ENCODE measurements at regions not wholly inside any gene's neighbourhood (a gene's known extent, or its start where the extent isn't known, plus 50 kb on each side); places are given as distances from the start of the nearest gene placed in this dataset.

DNA sequence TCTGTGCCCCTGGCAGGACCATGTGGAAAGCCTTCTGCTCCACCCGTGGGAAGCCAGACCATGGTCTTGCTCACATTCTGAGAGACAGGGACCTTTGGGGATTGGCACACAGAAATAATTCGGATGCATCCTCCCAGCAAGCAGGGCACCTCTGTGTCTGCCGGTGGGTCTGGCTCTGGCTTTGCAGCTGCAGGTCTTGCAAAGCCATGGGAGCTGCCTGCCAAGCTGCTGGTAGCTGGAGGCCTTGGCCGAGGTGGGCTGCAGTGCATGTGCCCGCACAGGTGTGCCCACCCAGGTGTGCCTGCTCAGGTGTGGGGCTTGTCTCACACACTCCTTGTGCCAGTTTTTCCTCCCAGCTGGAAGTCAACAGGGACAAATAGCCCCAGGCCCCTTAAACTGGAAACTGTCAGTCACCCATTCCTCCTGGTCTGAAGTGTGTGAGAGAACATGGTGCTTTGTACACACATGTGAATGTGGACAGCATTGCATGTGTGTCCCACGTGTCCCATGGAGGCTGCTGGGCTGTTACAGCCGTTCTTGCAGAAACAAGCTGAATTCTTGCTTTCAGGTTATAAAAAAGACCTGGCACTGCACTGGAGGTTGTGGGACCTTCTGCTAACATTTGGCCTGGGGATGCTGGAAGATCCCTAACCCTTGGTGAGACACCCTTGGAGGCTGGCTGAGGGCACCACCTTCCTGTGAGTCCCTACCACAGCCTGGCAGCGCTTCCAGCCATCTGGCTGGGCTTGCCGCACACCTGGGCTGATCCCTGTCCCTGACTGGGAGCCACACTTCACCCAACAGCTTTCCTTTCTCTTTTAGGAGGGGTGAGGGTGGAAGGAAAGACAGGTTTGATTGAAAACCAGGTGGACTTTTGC lies 54.9 kb upstream of the SMOC2 start:
- Histone ChIP-seq H3K4me3 (replicated peaks in 1 of 4; ENCODE audit: control extremely low read depth in 1 of 4, insufficient read depth in 1 of 4, low read depth in 3 of 4, low read length in 4 of 4) (no peak overlapping the region), H3K9ac (ENCODE audit: insufficient read depth, low read length) (no peak overlapping the region), H4K20me1 (ENCODE audit: control insufficient read depth, extremely low read depth, insufficient read depth, low read length) (no peaks in the 10 kb centered on the region), H3K79me2 (ENCODE audit: control insufficient read depth, insufficient read depth, low read length) (no peaks in the 10 kb centered on the region), H3K36me3 (ENCODE audit: control insufficient read depth, insufficient read depth, low read length) (no peaks in the 10 kb centered on the region), H3K9me3 (ENCODE audit: control insufficient read depth, insufficient read depth, low read depth, low read length) (peaks cover 7% of the 10 kb centered on the region), H3K27ac (ENCODE audit: insufficient read depth, low read length) (no peak overlapping the region), H2AFZ (ENCODE audit: low read length) (no peak overlapping the region), H3K27me3 (ENCODE audit: control insufficient read depth, insufficient read depth, low read length) (no peaks in the 10 kb centered on the region), H3K4me1 (ENCODE audit: control insufficient read depth, extremely low read depth, insufficient read depth, low read length) (no peaks in the 10 kb centered on the region), H3K4me2 (ENCODE audit: extremely low read depth, insufficient read depth, low read length) (no peak overlapping the region)
- no peak for TF ChIP-seq EZH2 (IDR thresholded peaks at IDR 0.05; ENCODE audit: low read length, missing control alignments)
- TF ChIP-seq, protein P1, sequence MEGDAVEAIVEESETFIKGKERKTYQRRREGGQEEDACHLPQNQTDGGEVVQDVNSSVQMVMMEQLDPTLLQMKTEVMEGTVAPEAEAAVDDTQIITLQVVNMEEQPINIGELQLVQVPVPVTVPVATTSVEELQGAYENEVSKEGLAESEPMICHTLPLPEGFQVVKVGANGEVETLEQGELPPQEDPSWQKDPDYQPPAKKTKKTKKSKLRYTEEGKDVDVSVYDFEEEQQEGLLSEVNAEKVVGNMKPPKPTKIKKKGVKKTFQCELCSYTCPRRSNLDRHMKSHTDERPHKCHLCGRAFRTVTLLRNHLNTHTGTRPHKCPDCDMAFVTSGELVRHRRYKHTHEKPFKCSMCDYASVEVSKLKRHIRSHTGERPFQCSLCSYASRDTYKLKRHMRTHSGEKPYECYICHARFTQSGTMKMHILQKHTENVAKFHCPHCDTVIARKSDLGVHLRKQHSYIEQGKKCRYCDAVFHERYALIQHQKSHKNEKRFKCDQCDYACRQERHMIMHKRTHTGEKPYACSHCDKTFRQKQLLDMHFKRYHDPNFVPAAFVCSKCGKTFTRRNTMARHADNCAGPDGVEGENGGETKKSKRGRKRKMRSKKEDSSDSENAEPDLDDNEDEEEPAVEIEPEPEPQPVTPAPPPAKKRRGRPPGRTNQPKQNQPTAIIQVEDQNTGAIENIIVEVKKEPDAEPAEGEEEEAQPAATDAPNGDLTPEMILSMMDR (conservative IDR thresholded peaks at IDR 0.05 in 1 of 2, IDR thresholded peaks at IDR 0.05 in 1 of 2; ENCODE audit: low read depth in 1 of 2, low read length in 2 of 2), result no peak
- DNase-seq (ENCODE audit: low read depth in 2 of 2), result no peak

DNA sequence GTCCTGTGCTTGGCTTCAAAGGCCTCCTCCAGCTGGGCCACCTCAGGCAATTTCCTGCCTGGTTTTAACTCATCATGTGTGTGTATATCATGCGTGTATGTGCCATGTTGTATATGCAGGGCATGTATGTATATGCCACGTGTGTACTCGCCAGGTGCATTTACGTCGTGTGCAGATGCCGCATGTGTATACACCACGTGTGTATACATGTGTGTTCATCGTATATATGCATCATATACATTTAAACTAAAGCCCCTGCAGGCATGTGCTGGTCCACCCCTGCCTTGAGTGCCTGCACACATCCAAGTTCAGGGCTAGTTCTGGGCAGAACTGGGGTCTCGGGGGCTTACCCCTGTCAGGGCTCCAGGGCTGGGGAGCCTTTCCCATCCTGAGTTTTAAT lies 54.0 kb upstream of the SMOC2 start:
- Histone ChIP-seq H4K20me1 (ENCODE audit: control insufficient read depth, extremely low read depth, insufficient read depth, low read length) (no peaks in the 10 kb centered on the region), H3K4me1 (ENCODE audit: control insufficient read depth, extremely low read depth, insufficient read depth, low read length) (no peaks in the 10 kb centered on the region), H3K4me3 (replicated peaks in 1 of 4; ENCODE audit: control extremely low read depth in 1 of 4, insufficient read depth in 1 of 4, low read depth in 3 of 4, low read length in 4 of 4) (no peak overlapping the region), H3K27me3 (ENCODE audit: control insufficient read depth, insufficient read depth, low read length) (no peaks in the 10 kb centered on the region), H3K27ac (ENCODE audit: insufficient read depth, low read length) (no peak overlapping the region), H3K36me3 (ENCODE audit: control insufficient read depth, insufficient read depth, low read length) (no peaks in the 10 kb centered on the region), H3K9ac (ENCODE audit: insufficient read depth, low read length) (no peak overlapping the region), H3K79me2 (ENCODE audit: control insufficient read depth, insufficient read depth, low read length) (no peaks in the 10 kb centered on the region), H3K4me2 (ENCODE audit: extremely low read depth, insufficient read depth, low read length) (no peak overlapping the region), H2AFZ (ENCODE audit: low read length) (no peak overlapping the region), H3K9me3 (ENCODE audit: control insufficient read depth, insufficient read depth, low read depth, low read length) (peaks cover 7% of the 10 kb centered on the region)
- no peak for DNase-seq (ENCODE audit: low read depth in 2 of 2)
- TF ChIP-seq, protein P1 (conservative IDR thresholded peaks at IDR 0.05 in 1 of 2, IDR thresholded peaks at IDR 0.05 in 1 of 2; ENCODE audit: low read depth in 1 of 2, low read length in 2 of 2), result no peak
- no peak for TF ChIP-seq EZH2 (IDR thresholded peaks at IDR 0.05; ENCODE audit: low read length, missing control alignments)

DNA sequence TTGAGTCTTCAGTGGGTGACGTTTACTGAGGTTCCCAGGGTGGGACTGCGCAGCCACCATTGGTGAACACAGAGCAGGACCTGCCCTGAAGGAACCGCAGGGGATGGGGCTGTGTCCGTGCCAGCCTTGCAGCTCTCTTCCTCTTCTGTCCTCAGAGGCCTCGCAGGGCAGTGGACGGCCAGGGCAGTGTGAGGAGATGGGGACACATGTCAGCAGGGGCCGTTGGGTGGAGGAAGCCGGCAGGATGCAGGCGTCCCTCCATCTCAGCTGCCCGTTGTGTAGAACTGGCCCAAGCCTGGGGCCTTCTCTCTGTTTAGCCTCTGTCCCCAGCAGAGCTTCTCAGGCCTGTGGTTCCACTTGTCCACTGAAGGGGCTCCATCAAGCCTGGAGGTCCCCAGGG lies 53.6 kb upstream of the SMOC2 start:
- Histone ChIP-seq H3K36me3 (ENCODE audit: control insufficient read depth, insufficient read depth, low read length) (no peaks in the 10 kb centered on the region), H3K4me3 (replicated peaks in 1 of 4; ENCODE audit: control extremely low read depth in 1 of 4, insufficient read depth in 1 of 4, low read depth in 3 of 4, low read length in 4 of 4) (no peak overlapping the region), H3K27ac (ENCODE audit: insufficient read depth, low read length) (no peak overlapping the region), H4K20me1 (ENCODE audit: control insufficient read depth, extremely low read depth, insufficient read depth, low read length) (no peaks in the 10 kb centered on the region), H3K4me2 (ENCODE audit: extremely low read depth, insufficient read depth, low read length) (no peak overlapping the region), H3K9ac (ENCODE audit: insufficient read depth, low read length) (no peak overlapping the region), H2AFZ (ENCODE audit: low read length) (no peak overlapping the region), H3K9me3 (ENCODE audit: control insufficient read depth, insufficient read depth, low read depth, low read length) (peaks cover 7% of the 10 kb centered on the region), H3K27me3 (ENCODE audit: control insufficient read depth, insufficient read depth, low read length) (no peaks in the 10 kb centered on the region), H3K4me1 (ENCODE audit: control insufficient read depth, extremely low read depth, insufficient read depth, low read length) (no peaks in the 10 kb centered on the region), H3K79me2 (ENCODE audit: control insufficient read depth, insufficient read depth, low read length) (no peaks in the 10 kb centered on the region)
- no peak for DNase-seq (ENCODE audit: low read depth in 2 of 2)
- no peak for TF ChIP-seq EZH2 (IDR thresholded peaks at IDR 0.05; ENCODE audit: low read length, missing control alignments)
- TF ChIP-seq, protein P1 (conservative IDR thresholded peaks at IDR 0.05 in 1 of 2, IDR thresholded peaks at IDR 0.05 in 1 of 2; ENCODE audit: low read depth in 1 of 2, low read length in 2 of 2), result no peak
